H1 (cell line): ENCODE measurements at regions not wholly inside any gene's neighbourhood (a gene's known extent, or its start where the extent isn't known, plus 50 kb on each side); places are given as distances from the start of the nearest gene placed in this dataset.

Source experiments
- GTF2F1 ChIP-seq: IDR thresholded peaks from 2 replicates; pipeline ENCODE4 v1.6.1; 2012; ENCODE audit warnings: low read depth, low read length, improper control_type of control experiment, borderline replicate concordance
- USF2 ChIP-seq: IDR thresholded peaks from 2 replicates; pipeline ENCODE4 v1.6.1; 2011; ENCODE audit warnings: low read length, improper control_type of control experiment
- TF ChIP-seq, protein P1 (sequence below): fragments of 300-600 bp; sonication (generic); IDR thresholded peaks from 2 replicates; pipeline ENCODE4 v1.7.1; 2012; ENCODE audit warnings: low read length, moderate library complexity, mild to moderate bottlenecking, inconsistent platforms; ENCODE audit not compliant: insufficient replicate concordance

GRCh38 chr3:59249004-59249403 lies 199.2 kb upstream of the CFAP20DC start (continued):
- TF ChIP-seq, protein P1, sequence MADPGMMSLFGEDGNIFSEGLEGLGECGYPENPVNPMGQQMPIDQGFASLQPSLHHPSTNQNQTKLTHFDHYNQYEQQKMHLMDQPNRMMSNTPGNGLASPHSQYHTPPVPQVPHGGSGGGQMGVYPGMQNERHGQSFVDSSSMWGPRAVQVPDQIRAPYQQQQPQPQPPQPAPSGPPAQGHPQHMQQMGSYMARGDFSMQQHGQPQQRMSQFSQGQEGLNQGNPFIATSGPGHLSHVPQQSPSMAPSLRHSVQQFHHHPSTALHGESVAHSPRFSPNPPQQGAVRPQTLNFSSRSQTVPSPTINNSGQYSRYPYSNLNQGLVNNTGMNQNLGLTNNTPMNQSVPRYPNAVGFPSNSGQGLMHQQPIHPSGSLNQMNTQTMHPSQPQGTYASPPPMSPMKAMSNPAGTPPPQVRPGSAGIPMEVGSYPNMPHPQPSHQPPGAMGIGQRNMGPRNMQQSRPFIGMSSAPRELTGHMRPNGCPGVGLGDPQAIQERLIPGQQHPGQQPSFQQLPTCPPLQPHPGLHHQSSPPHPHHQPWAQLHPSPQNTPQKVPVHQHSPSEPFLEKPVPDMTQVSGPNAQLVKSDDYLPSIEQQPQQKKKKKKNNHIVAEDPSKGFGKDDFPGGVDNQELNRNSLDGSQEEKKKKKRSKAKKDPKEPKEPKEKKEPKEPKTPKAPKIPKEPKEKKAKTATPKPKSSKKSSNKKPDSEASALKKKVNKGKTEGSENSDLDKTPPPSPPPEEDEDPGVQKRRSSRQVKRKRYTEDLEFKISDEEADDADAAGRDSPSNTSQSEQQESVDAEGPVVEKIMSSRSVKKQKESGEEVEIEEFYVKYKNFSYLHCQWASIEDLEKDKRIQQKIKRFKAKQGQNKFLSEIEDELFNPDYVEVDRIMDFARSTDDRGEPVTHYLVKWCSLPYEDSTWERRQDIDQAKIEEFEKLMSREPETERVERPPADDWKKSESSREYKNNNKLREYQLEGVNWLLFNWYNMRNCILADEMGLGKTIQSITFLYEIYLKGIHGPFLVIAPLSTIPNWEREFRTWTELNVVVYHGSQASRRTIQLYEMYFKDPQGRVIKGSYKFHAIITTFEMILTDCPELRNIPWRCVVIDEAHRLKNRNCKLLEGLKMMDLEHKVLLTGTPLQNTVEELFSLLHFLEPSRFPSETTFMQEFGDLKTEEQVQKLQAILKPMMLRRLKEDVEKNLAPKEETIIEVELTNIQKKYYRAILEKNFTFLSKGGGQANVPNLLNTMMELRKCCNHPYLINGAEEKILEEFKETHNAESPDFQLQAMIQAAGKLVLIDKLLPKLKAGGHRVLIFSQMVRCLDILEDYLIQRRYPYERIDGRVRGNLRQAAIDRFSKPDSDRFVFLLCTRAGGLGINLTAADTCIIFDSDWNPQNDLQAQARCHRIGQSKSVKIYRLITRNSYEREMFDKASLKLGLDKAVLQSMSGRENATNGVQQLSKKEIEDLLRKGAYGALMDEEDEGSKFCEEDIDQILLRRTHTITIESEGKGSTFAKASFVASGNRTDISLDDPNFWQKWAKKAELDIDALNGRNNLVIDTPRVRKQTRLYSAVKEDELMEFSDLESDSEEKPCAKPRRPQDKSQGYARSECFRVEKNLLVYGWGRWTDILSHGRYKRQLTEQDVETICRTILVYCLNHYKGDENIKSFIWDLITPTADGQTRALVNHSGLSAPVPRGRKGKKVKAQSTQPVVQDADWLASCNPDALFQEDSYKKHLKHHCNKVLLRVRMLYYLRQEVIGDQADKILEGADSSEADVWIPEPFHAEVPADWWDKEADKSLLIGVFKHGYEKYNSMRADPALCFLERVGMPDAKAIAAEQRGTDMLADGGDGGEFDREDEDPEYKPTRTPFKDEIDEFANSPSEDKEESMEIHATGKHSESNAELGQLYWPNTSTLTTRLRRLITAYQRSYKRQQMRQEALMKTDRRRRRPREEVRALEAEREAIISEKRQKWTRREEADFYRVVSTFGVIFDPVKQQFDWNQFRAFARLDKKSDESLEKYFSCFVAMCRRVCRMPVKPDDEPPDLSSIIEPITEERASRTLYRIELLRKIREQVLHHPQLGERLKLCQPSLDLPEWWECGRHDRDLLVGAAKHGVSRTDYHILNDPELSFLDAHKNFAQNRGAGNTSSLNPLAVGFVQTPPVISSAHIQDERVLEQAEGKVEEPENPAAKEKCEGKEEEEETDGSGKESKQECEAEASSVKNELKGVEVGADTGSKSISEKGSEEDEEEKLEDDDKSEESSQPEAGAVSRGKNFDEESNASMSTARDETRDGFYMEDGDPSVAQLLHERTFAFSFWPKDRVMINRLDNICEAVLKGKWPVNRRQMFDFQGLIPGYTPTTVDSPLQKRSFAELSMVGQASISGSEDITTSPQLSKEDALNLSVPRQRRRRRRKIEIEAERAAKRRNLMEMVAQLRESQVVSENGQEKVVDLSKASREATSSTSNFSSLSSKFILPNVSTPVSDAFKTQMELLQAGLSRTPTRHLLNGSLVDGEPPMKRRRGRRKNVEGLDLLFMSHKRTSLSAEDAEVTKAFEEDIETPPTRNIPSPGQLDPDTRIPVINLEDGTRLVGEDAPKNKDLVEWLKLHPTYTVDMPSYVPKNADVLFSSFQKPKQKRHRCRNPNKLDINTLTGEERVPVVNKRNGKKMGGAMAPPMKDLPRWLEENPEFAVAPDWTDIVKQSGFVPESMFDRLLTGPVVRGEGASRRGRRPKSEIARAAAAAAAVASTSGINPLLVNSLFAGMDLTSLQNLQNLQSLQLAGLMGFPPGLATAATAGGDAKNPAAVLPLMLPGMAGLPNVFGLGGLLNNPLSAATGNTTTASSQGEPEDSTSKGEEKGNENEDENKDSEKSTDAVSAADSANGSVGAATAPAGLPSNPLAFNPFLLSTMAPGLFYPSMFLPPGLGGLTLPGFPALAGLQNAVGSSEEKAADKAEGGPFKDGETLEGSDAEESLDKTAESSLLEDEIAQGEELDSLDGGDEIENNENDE, result no peak
- TF ChIP-seq GTF2F1, result no peak
- TF ChIP-seq USF2, result no peak
